Putamen (tissue), 1 donor: ENCODE measurements at regions not wholly inside any gene's neighbourhood (a gene's known extent, or its start where the extent isn't known, plus 50 kb on each side); places are given as distances from the start of the nearest gene placed in this dataset.

ENCODE experiments used
- DNase-seq: peaks from one replicate; pipeline ENCODE4 v3.0.0-alpha.2; 2016; ENCODE audit warnings: low spot score

GRCh38 chr12:16972923-16973770, 367.2 kb upstream of the LMO3 start:
- DNase-seq = no peak

DNA sequence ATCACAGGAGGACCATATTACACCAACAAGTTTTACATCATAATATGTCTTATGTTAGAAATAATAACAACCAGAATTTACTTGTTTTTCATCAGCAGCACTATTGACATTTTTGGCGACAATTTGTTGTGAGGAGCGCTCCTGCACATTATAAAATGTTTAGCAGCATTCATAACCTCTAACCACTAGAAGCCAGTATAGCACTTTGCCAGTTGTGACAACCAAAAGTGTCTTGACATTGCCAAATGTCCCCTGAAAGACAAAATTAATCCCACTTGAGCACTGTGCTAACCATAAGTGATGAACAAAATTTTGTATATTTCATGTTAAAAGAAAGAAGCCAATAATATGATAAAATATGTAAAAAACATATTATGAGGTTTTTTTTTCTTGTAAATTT, 356.9 kb upstream of the LMO3 start:
- DNase-seq = no peak

GRCh38 chr12:16955083-16955657, 349.2 kb upstream of the LMO3 start:
- no peak for DNase-seq

- no peak for DNase-seq
These were observed 344.1 kb upstream of the LMO3 start for GRCh38 chr12:16949871-16950667.

DNA sequence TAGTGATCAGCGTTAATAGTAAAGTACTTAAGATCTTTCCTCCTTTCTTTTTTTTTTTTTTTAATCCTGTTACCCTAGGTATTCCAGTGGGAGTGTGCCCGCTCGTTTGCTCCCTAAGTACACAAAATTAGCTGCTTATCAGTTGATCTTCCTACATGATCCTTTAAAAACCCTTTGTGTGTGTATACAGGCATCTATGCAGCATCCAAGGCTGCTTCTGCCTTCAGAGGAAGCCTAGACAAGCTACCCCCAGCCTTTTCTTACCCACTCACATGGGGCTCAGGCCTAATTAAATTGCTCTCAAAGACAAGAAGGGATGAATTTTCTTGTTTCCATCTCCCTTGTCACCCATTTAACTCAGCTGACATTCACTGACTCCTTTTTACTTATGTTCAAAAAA, 343.4 kb upstream of the LMO3 start:
- no peak for DNase-seq

GRCh38 chr12:16946704-16947103, 340.7 kb upstream of the LMO3 start:
- no peak for DNase-seq

GRCh38 chr12:16939871-16940306, 333.9 kb upstream of the LMO3 start:
- no peak for DNase-seq

DNA sequence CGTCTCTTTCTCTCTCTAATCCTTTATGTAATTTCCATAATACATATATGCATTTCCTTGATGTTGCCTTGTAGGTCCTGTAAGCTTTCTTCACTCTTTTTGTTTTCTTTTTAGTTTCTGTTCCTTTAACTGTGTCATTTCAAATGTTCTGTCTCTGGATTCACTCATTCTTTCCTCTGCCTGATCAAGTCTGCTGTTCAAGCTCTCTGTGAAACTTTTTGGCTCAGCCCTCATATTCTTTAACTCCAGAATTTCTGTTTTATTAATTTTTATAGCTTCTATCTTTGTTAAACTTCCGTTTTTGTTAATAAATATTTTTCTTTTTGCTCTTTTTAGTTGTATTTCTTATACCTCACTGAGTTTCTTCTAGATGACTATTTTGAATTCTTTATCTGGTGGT, 321.3 kb upstream of the LMO3 start:
- DNase-seq = no peak

GRCh38 chr12:16920451-16920850, 314.5 kb upstream of the LMO3 start:
- DNase-seq = no peak

DNA sequence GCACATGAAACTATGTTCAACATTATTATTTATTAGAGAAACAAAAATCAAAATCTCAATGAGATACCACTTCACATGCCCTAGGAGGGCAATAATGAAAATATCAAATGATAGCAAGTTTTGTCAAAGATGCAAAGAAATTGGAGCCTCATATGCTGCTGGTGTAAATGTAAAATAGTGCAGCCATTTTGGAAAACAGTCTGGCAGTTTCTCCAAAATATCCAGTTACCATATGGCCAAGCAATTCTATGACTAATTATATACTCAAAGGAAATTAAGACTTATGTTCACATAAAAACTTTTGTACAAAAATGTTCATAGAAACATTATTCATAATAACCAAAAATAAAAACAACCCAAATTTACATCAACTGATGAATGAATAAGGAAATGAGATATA, 313.6 kb upstream of the LMO3 start:
- DNase-seq = no peak

DNA sequence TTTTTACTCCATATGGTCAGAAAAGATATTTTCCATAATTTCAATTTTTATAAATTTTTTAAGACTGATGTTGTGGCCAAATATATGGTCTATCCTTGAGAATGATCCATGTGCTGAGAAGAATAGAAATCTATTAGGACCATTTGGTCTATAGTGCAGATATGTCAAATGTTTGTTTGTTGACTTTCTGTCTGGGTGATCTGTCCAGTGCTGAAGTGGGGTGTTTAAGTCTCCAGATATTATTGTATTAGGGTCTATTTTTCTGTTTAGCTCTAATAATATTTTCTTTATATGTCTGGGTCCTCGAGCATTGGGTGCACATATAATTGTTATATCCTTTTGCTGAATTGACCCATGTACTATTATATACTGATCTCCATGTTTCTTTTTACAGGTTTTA, 308.9 kb upstream of the LMO3 start:
- no peak for DNase-seq

- no peak for DNase-seq
These were observed 308.0 kb upstream of the LMO3 start for GRCh38 chr12:16913832-16914490.

DNA sequence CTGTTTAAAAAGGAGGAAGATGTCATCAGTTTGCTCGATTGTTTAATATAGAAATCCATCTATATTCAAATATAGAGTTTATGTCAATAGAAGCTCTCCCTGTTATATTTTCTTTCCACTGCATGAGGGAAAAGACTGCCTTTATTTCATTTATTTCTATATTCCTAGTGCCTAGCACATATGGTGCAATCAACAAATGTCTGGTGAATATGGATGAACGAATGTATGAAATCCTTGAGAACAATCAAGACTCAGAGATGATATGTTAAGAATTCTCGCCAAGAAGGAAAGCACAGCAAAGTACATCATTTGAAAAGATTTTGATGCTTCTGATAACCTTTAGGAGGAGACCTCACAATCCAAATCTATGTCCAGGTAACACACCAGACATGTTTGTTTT, 296.0 kb upstream of the LMO3 start:
- DNase-seq = no peak

- DNase-seq = no peak
These were observed 287.5 kb upstream of the LMO3 start for GRCh38 chr12:16893426-16893825.

GRCh38 chr12:16891673-16892072, 285.7 kb upstream of the LMO3 start:
- DNase-seq = no peak

DNA sequence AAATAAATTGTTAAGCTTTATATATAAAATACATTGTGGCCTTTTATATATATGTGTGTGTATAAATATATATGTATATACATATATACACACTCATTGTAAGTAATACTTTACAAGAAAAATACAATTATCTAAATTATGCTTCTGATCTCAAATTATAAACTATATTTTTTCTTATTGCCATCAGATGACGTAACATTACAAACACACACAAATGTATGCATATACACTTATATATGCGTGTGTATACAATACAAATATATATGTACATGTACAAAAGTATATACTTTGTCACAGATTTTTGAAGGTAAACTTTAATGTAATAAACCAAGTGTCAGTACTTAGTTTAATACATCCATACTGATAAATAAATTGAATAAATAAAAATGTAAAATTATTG, 278.9 kb upstream of the LMO3 start:
- DNase-seq = no peak

GRCh38 chr12:16884056-16884455, 278.1 kb upstream of the LMO3 start:
- no peak for DNase-seq

DNA sequence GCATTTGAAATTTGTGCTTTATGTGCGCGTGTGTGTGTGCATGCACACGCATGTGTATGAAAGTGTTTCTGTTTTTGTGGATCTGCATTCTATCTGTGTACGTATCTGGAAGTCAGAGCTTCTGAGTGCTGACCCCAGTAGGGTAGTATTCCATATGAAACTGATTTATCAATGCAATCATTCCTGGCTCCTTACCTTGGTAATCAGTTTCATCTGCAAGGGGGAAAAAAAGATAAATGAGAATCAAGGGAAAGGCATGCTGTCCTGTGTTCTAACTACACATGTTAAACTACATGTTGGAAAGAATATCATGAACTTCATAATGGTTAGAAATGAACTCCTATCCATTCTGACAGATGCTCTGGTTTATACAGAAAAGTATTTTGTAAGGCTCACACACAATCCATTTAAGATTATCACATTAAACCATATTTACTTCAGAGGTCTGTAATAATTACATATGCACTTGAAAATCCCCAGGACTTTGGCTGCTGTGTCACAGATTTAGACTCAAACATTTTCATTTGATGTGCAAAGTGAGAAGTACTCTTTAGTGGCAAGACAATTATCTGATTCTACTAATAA, 276.1 kb upstream of the LMO3 start:
- no peak for DNase-seq

GRCh38 chr12:16880864-16881285, 274.9 kb upstream of the LMO3 start:
- DNase-seq = peak; percentile 37

DNA sequence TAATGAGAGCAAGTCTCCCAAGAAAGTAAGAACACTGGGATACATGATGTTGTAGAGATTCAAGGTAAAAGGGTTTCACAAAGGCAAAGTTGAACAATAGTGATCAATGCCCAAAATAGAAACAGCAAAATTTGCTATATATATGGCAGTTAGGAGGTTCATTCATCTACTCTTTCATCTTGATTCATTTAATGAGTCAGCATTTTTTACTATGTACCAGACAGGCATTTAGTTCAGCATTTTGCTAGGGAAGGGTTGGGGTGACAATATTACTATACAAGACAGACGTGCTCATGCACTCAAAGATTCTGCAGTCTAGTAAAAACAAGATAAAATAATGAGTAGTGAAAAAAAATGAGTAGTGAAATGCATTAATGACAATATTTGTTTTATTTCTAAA, 264.9 kb upstream of the LMO3 start:
- DNase-seq = no peak

DNA sequence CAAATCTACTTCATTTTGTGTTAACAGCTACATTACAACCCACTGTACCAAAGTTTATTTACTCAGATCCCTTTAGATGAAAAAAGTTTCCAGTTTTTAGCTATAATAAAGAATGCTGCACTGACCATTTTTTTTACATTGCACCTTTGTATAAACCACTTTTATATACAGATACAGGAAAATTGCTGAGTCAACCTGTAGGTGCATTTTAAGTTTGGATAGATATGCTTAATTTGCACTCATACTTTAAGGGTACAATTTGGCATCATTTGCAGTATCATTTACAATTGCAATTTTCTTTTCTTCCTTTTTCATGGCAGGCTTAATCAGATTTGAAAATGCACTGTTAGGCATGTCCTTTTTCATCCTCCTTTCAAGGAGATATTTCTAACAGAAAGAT, 257.8 kb upstream of the LMO3 start:
- no peak for DNase-seq

GRCh38 chr12:16857456-16857923, 251.5 kb upstream of the LMO3 start:
- DNase-seq = no peak
